DND-41 (cell line): ENCODE measurements at regions not wholly inside any gene's neighbourhood (a gene's known extent, or its start where the extent isn't known, plus 50 kb on each side); places are given as distances from the start of the nearest gene placed in this dataset.

Experiments
- ATAC-seq: fragments of 200-7000 bp; cut with Tn5 transposase; 3 replicates; pipeline ENCODE4 v1.9.1; 2021; ENCODE audit warnings: low read depth; ENCODE audit not compliant: insufficient read depth
- DNase-seq: peaks from one replicate; pipeline ENCODE4 v3.0.0-alpha.2; 2020
- H2AFZ ChIP-seq: 2 replicates; pipeline ENCODE4 v1.6.0; 2012; ENCODE audit warnings: low read depth, low read length
- H3K27ac ChIP-seq: 2 replicates; pipeline ENCODE4 v1.5.1; 2012; ENCODE audit warnings: low read length, inconsistent platforms
- H3K27me3 ChIP-seq: fragments of 200-600 bp; sonication (generic); 2 replicates; pipeline ENCODE4 v1.6.0; 2012; ENCODE audit warnings: low read length, mild to moderate bottlenecking, inconsistent platforms; ENCODE audit not compliant: insufficient read depth, poor library complexity
- H3K36me3 ChIP-seq: 2 replicates; pipeline ENCODE4 v1.5.1; 2012; ENCODE audit warnings: low read length, inconsistent platforms; ENCODE audit not compliant: insufficient read depth
- H3K4me1 ChIP-seq: 2 replicates; pipeline ENCODE4 v1.5.1; 2012; ENCODE audit warnings: mild to moderate bottlenecking, low read length; ENCODE audit not compliant: insufficient read depth
- H3K4me2 ChIP-seq: 2 replicates; pipeline ENCODE4 v1.6.0; 2012; ENCODE audit warnings: mild to moderate bottlenecking, moderate library complexity, low read length, inconsistent platforms; ENCODE audit not compliant: insufficient read depth
- H3K4me3 ChIP-seq, 2 experiments: fragments of 200-600 bp in 1 of 2; shearing (Covaris generic) in 1 of 2; 2 replicates each; pipeline ENCODE4 v1.5.1; 2012 to 2016; ENCODE audit warnings: inconsistent platforms in 2 of 2, low read length in 2 of 2, mild to moderate bottlenecking in 2 of 2, low read depth in 1 of 2, moderate library complexity in 1 of 2
- H3K79me2 ChIP-seq: 2 replicates; pipeline ENCODE4 v1.6.0; 2012; ENCODE audit warnings: low read length, inconsistent platforms; ENCODE audit not compliant: insufficient read depth
- H3K9ac ChIP-seq: 2 replicates; pipeline ENCODE4 v1.6.0; 2012; ENCODE audit warnings: low read depth, mild to moderate bottlenecking, inconsistent platforms, low read length, moderate library complexity
- H3K9me3 ChIP-seq: 2 replicates; pipeline ENCODE4 v1.5.1; 2012; ENCODE audit warnings: low read length, moderate library complexity, mild to moderate bottlenecking, inconsistent platforms; ENCODE audit not compliant: insufficient read depth, severe bottlenecking
- H4K20me1 ChIP-seq: 2 replicates; pipeline ENCODE4 v1.6.0; 2012; ENCODE audit warnings: low read length; ENCODE audit not compliant: insufficient read depth
- CTCF ChIP-seq: IDR thresholded peaks from 2 replicates; pipeline ENCODE4 v1.5.1; 2012; ENCODE audit warnings: borderline replicate concordance, low read length, moderate library complexity, mild to moderate bottlenecking; ENCODE audit not compliant: poor library complexity, severe bottlenecking; ENCODE audit errors: extremely low read depth
- EZH2 ChIP-seq: IDR thresholded peaks from 3 replicates; pipeline ENCODE4 v1.6.1; 2012; ENCODE audit warnings: borderline replicate concordance, low read depth, mild to moderate bottlenecking, moderate library complexity, low read length, inconsistent platforms; ENCODE audit not compliant: severe bottlenecking

GRCh38 chr11:97684486-97685439 lies 1295.0 kb downstream of the JRKL start:
- no peak for DNase-seq

GRCh38 chr11:97685695-97686094 lies 1295.9 kb downstream of the JRKL start:
- H3K27me3 ChIP-seq: no peaks in the 10 kb centered on the region
- H3K9ac ChIP-seq: no peak overlapping the region
- H3K36me3 ChIP-seq: no peaks in the 10 kb centered on the region
- ATAC-seq (no peak), DNase-seq (no peak)
- H3K4me2 ChIP-seq: no peak overlapping the region
- no peaks in the 10 kb centered on the region for H3K4me1 ChIP-seq
- no peak overlapping the region for H3K4me3 ChIP-seq
- H3K9me3 ChIP-seq: no peaks in the 10 kb centered on the region
- TF ChIP-seq EZH2: no peak
- no peak for TF ChIP-seq CTCF
- no peak overlapping the region for H2AFZ ChIP-seq
- no peaks in the 10 kb centered on the region for H4K20me1 ChIP-seq
- H3K27ac ChIP-seq: no peak overlapping the region
- no peaks in the 10 kb centered on the region for H3K79me2 ChIP-seq

More at GRCh38 chr11:97684486-97685439, 1295.0 kb downstream of the JRKL start:
- Histone ChIP-seq H3K4me2 (no peak overlapping the region), H2AFZ (no peak overlapping the region), H3K9ac (no peak overlapping the region), H3K4me1 (no peaks in the 10 kb centered on the region), H3K4me3 (no peak overlapping the region), H4K20me1 (no peaks in the 10 kb centered on the region), H3K36me3 (no peaks in the 10 kb centered on the region), H3K79me2 (no peaks in the 10 kb centered on the region), H3K27ac (no peak overlapping the region), H3K27me3 (no peaks in the 10 kb centered on the region), H3K9me3 (no peaks in the 10 kb centered on the region)
- TF ChIP-seq EZH2 (no peak), CTCF (no peak)
- ATAC-seq: no peak

- no peaks in the 10 kb centered on the region for H3K36me3 ChIP-seq
- no peak overlapping the region for H3K4me3 ChIP-seq
- H3K27ac ChIP-seq: no peak overlapping the region
- H3K4me2 ChIP-seq: no peak overlapping the region
- DNase-seq (no peak), ATAC-seq (no peak)
- no peaks in the 10 kb centered on the region for H3K4me1 ChIP-seq
- H4K20me1 ChIP-seq: no peaks in the 10 kb centered on the region
- no peaks in the 10 kb centered on the region for H3K27me3 ChIP-seq
- no peak overlapping the region for H3K9ac ChIP-seq
- no peaks in the 10 kb centered on the region for H3K79me2 ChIP-seq
- no peak overlapping the region for H2AFZ ChIP-seq
- no peaks in the 10 kb centered on the region for H3K9me3 ChIP-seq
- TF ChIP-seq CTCF (no peak), EZH2 (no peak)
Observed at GRCh38 chr11:97687111-97687510, 1297.3 kb downstream of the JRKL start.
